Mesendoderm (in vitro differentiated cells): ENCODE measurements at regions not wholly inside any gene's neighbourhood (a gene's known extent, or its start where the extent isn't known, plus 50 kb on each side); places are given as distances from the start of the nearest gene placed in this dataset.

ENCODE experiments used
- DNase-seq: peaks from one replicate; pipeline ENCODE4 v3.0.0; 2013
- H2AK5ac ChIP-seq: 2 replicates; pipeline ENCODE4 v1.6.1; 2013; ENCODE audit warnings: low read length, inconsistent platforms
- H2BK120ac ChIP-seq: 2 replicates; pipeline ENCODE4 v1.6.1; 2013; ENCODE audit warnings: low read depth, mild to moderate bottlenecking, low read length, moderate library complexity, mixed read lengths
- H2BK15ac ChIP-seq: replicated peaks from 2 replicates; pipeline ENCODE4 v1.6.1; 2013; ENCODE audit warnings: low read depth, mild to moderate bottlenecking, moderate library complexity
- H2BK5ac ChIP-seq: 2 replicates; pipeline ENCODE4 v1.6.1; 2013; ENCODE audit warnings: low read length, inconsistent platforms
- H3K18ac ChIP-seq: 2 replicates; pipeline ENCODE4 v1.6.1; 2013; ENCODE audit warnings: mild to moderate bottlenecking, low read length, mixed read lengths
- H3K23ac ChIP-seq: one replicate; pipeline ENCODE4 v1.6.1; 2013; ENCODE audit warnings: low read length
- H3K27ac ChIP-seq: 2 replicates; pipeline ENCODE4 v1.5.1; 2013; ENCODE audit warnings: low read depth, mild to moderate bottlenecking, inconsistent platforms, low read length, moderate library complexity
- H3K27me3 ChIP-seq: 2 replicates; pipeline ENCODE4 v1.6.1; 2013; ENCODE audit warnings: low read length, control low read depth, mild to moderate bottlenecking, inconsistent platforms; ENCODE audit not compliant: insufficient read depth, poor library complexity
- H3K36me3 ChIP-seq: 2 replicates; pipeline ENCODE4 v1.6.1; 2013; ENCODE audit warnings: low read length, inconsistent platforms; ENCODE audit not compliant: control insufficient read depth, insufficient read depth
- H3K4ac ChIP-seq: one replicate; pipeline ENCODE4 v1.6.1; 2013; ENCODE audit warnings: low read depth, mild to moderate bottlenecking, low read length, moderate library complexity
- H3K4me1 ChIP-seq: 2 replicates; pipeline ENCODE4 v1.6.1; 2013; ENCODE audit warnings: low read depth, low read length, inconsistent platforms; ENCODE audit not compliant: control insufficient read depth
- H3K4me2 ChIP-seq: 2 replicates; pipeline ENCODE4 v1.6.1; 2013; ENCODE audit warnings: low read length
- H3K4me3 ChIP-seq: 2 replicates; pipeline ENCODE4 v1.5.1; 2013; ENCODE audit warnings: mild to moderate bottlenecking, low read length
- H3K56ac ChIP-seq: one replicate; pipeline ENCODE4 v1.6.1; 2013; ENCODE audit warnings: low read length
- H3K79me1 ChIP-seq: 2 replicates; pipeline ENCODE4 v1.6.1; 2013; ENCODE audit warnings: low read length, inconsistent platforms
- H3K79me2 ChIP-seq: 2 replicates; pipeline ENCODE4 v1.6.1; 2013; ENCODE audit warnings: mild to moderate bottlenecking, low read length; ENCODE audit not compliant: control insufficient read depth, insufficient read depth
- H3K9ac ChIP-seq: 2 replicates; pipeline ENCODE4 v1.6.1; 2013; ENCODE audit warnings: low read length, inconsistent platforms
- H4K5ac ChIP-seq: one replicate; pipeline ENCODE4 v1.6.1; 2013; ENCODE audit warnings: low read length
- H4K8ac ChIP-seq: one replicate; pipeline ENCODE4 v1.6.1; 2013; ENCODE audit warnings: low read depth, mild to moderate bottlenecking, control low read depth, low read length, moderate library complexity
- WGBS: extraction: QIAGEN DNeasy Blood & Tissue Kit; methylation state at CpG from one replicate; pipeline ENCODE4 v1.1.7; 2013; ENCODE audit warnings: low lambda C conversion rate, missing lambda C conversion rate; ENCODE audit not compliant: insufficient coverage; ENCODE audit errors: extremely low coverage; 5-methylcytosine and 5-hydroxymethylcytosine counted together

- H3K56ac ChIP-seq: no peak overlapping the region
- no peak overlapping the region for H2BK15ac ChIP-seq
- H4K5ac ChIP-seq: no peak overlapping the region
- H3K9ac ChIP-seq: no peak overlapping the region
- H2BK120ac ChIP-seq: no peak overlapping the region
- no peak for DNase-seq
- no peak overlapping the region for H4K8ac ChIP-seq
- H3K4me2 ChIP-seq: no peak overlapping the region
- no peaks in the 10 kb centered on the region for H3K4me1 ChIP-seq
- H3K79me1 ChIP-seq: no peaks in the 10 kb centered on the region
- no peak overlapping the region for H2BK5ac ChIP-seq
- no peak overlapping the region for H2AK5ac ChIP-seq
- no CpG with 5 or more reads among the region's 5 CpGs for WGBS
- no peaks in the 10 kb centered on the region for H3K36me3 ChIP-seq
- H3K27ac ChIP-seq: no peak overlapping the region
- no peak overlapping the region for H3K23ac ChIP-seq
- no peaks in the 10 kb centered on the region for H3K79me2 ChIP-seq
- H3K4me3 ChIP-seq: no peak overlapping the region
- H3K18ac ChIP-seq: no peak overlapping the region
- H3K27me3 ChIP-seq: no peaks in the 10 kb centered on the region
- no peak overlapping the region for H3K4ac ChIP-seq
Measured at GRCh38 chr2:204470621-204471196, 74.6 kb upstream of the PARD3B start.

DNA sequence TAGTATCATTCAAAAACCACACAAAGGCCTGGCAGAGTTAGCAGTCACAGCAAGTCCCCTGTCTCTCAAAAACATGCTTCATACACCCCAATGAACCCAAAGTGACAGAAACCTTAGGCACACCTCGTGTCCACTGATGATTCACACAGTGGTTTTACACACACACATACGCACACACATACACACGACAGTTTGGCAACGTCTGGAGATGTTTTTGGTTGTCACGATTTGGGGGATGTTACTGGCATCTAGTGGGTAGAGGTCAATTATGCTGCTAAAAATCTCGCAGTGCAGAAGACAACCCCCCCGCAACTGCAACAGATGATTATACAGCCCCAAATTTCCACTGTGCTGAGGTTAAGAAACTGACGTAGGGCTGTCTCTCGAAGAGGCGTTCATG, 72.9 kb upstream of the PARD3B start:
- no peak overlapping the region for H3K56ac ChIP-seq
- no peak overlapping the region for H3K4me2 ChIP-seq
- DNase-seq: no peak

DNA sequence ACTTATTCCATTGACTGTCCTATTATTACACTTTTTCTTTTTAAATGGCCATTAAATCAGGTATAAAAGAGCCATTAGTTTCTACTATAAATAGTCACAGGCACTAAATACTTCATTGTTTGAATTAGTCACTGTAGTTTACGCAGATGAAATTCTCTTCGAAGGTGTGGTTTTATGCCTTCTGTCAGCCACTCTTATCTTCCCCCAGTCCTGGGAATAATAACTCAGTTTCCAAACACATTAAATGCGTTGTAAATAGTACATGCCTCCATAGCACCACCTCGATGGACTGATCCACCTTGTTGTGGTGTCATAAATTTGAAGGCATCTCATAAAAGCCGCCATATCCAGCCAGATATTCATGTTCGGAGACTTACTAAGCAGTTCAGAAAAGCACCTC, 72.1 kb upstream of the PARD3B start:
- Histone ChIP-seq H3K4me3 (no peak overlapping the region), H3K4ac (no peak overlapping the region), H3K27me3 (no peaks in the 10 kb centered on the region), H4K5ac (no peak overlapping the region), H3K9ac (no peak overlapping the region), H3K79me2 (no peaks in the 10 kb centered on the region), H3K4me1 (no peaks in the 10 kb centered on the region), H3K4me2 (no peak overlapping the region), H4K8ac (no peak overlapping the region), H3K36me3 (no peaks in the 10 kb centered on the region), H3K56ac (no peak overlapping the region), H2BK15ac (no peak overlapping the region), H2BK120ac (no peak overlapping the region), H2AK5ac (no peak overlapping the region), H2BK5ac (no peak overlapping the region), H3K27ac (no peak overlapping the region), H3K18ac (no peak overlapping the region), H3K23ac (no peak overlapping the region), H3K79me1 (no peaks in the 10 kb centered on the region)
- no CpG with 5 or more reads among the region's 6 CpGs for WGBS
- no peak for DNase-seq

More for the DNA sequence above, 72.9 kb upstream of the PARD3B start:
- Histone ChIP-seq H3K18ac (no peak overlapping the region), H2BK120ac (no peak overlapping the region), H3K27ac (no peak overlapping the region), H3K79me1 (no peaks in the 10 kb centered on the region), H3K23ac (no peak overlapping the region), H3K4me1 (no peaks in the 10 kb centered on the region), H2BK15ac (no peak overlapping the region), H2BK5ac (no peak overlapping the region), H4K5ac (no peak overlapping the region), H3K79me2 (no peaks in the 10 kb centered on the region), H3K9ac (no peak overlapping the region), H4K8ac (no peak overlapping the region), H3K4ac (no peak overlapping the region), H3K36me3 (no peaks in the 10 kb centered on the region), H3K4me3 (no peak overlapping the region), H2AK5ac (no peak overlapping the region), H3K27me3 (no peaks in the 10 kb centered on the region)
- WGBS: no CpG with 5 or more reads among the region's 10 CpGs

DNA sequence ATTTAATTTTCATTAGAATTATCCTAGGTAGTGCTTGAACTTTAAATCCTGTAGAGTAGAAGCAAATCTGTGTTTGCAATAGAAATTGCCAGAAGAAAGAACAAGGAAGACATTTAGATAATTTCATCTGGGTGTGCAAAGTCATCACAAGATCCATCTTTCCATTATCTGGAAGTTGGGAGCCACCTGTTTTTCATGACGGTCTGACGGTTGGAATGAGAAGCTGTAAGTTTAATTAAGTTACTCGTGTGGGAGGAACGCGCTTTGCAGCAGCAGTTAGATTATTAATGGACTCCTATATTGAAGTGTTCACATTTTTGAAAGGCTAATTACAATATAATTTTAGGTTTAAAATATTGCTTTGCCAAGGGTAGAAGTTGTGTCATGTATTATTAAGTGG, 69.9 kb upstream of the PARD3B start:
- Histone ChIP-seq H3K27ac (no peak overlapping the region), H3K4me2 (no peak overlapping the region), H3K79me1 (no peaks in the 10 kb centered on the region), H2BK15ac (no peak overlapping the region), H3K79me2 (no peaks in the 10 kb centered on the region), H2BK120ac (no peak overlapping the region), H3K27me3 (no peaks in the 10 kb centered on the region), H4K5ac (no peak overlapping the region), H4K8ac (no peak overlapping the region), H3K36me3 (no peaks in the 10 kb centered on the region), H2BK5ac (no peak overlapping the region), H3K4me3 (no peak overlapping the region), H2AK5ac (no peak overlapping the region), H3K4ac (no peak overlapping the region), H3K9ac (no peak overlapping the region), H3K18ac (no peak overlapping the region), H3K4me1 (no peaks in the 10 kb centered on the region), H3K23ac (no peak overlapping the region), H3K56ac (no peak overlapping the region)
- no peak for DNase-seq
- WGBS: no CpG with 5 or more reads among the region's 5 CpGs

DNA sequence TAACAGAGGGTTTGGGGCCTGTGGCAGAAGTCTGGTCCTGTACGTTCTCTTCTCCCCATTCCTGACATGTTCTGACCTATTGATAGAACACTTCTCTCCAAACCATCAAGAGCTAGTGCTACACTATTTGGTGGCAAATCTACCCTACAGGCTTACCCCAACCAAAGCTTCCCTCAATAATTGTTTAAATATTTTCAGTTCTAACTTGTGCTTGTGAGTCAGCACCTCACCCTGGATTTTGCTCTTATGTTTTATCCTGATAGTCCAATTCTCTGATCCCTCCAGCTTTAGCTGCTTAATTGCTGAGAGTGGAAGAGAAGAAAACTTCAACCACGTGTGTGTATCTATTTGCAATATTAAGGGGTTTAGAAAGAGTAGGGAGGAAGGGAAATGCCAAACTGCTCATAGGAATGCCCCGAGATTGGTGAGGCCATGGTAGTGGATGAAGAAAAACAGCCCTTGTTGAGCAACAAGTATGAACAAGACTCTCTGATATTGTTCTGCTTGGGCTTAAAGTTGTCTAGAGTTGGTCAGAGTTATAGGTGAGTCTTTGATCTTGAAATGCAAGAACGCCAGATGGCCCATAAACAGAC, 67.8 kb upstream of the PARD3B start:
- H3K18ac ChIP-seq: no peak overlapping the region
- no peak for DNase-seq
- no peak overlapping the region for H3K4me2 ChIP-seq
- H3K4ac ChIP-seq: no peak overlapping the region
- H2BK120ac ChIP-seq: no peak overlapping the region
- no peak overlapping the region for H2BK5ac ChIP-seq
- H4K5ac ChIP-seq: no peak overlapping the region
- H3K56ac ChIP-seq: no peak overlapping the region
- no peak overlapping the region for H3K9ac ChIP-seq
- H4K8ac ChIP-seq: no peak overlapping the region
- no peaks in the 10 kb centered on the region for H3K79me1 ChIP-seq
- H3K4me1 ChIP-seq: no peaks in the 10 kb centered on the region
- H3K27me3 ChIP-seq: no peaks in the 10 kb centered on the region
- no peak overlapping the region for H3K27ac ChIP-seq
- H2BK15ac ChIP-seq: no peak overlapping the region
- no peaks in the 10 kb centered on the region for H3K79me2 ChIP-seq
- H3K4me3 ChIP-seq: no peak overlapping the region
- no peak overlapping the region for H2AK5ac ChIP-seq
- H3K36me3 ChIP-seq: no peaks in the 10 kb centered on the region
- no CpG with 5 or more reads among the region's 4 CpGs for WGBS
- H3K23ac ChIP-seq: no peak overlapping the region

GRCh38 chr2:204479557-204479956, 65.7 kb upstream of the PARD3B start:
- H3K4me2 ChIP-seq: no peak overlapping the region
- no peaks in the 10 kb centered on the region for H3K36me3 ChIP-seq
- H3K4me1 ChIP-seq: no peaks in the 10 kb centered on the region
- no peak overlapping the region for H2BK5ac ChIP-seq
- H3K9ac ChIP-seq: no peak overlapping the region
- H3K79me2 ChIP-seq: no peaks in the 10 kb centered on the region
- no peak overlapping the region for H3K23ac ChIP-seq
- H3K4me3 ChIP-seq: no peak overlapping the region
- no peaks in the 10 kb centered on the region for H3K27me3 ChIP-seq
- H2AK5ac ChIP-seq: no peak overlapping the region
- H3K56ac ChIP-seq: no peak overlapping the region
- H3K18ac ChIP-seq: no peak overlapping the region
- no peak overlapping the region for H3K4ac ChIP-seq
- no CpG with 5 or more reads among the region's 4 CpGs for WGBS
- H3K27ac ChIP-seq: no peak overlapping the region
- H4K8ac ChIP-seq: no peak overlapping the region
- no peaks in the 10 kb centered on the region for H3K79me1 ChIP-seq
- no peak overlapping the region for H4K5ac ChIP-seq
- H2BK120ac ChIP-seq: no peak overlapping the region
- no peak for DNase-seq
- H2BK15ac ChIP-seq: no peak overlapping the region
